ENCODE measurements at regions not wholly inside any gene's neighbourhood (a gene's known extent, or its start where the extent isn't known, plus 50 kb on each side); places are given as distances from the start of the nearest gene placed in this dataset.

GRCh38 chr1:163664671-163665335 lies 343.0 kb downstream of the NUF2 start:
- DNase-seq = no peak

GRCh38 chr1:163668472-163668871 lies 346.7 kb downstream of the NUF2 start:
- DNase-seq = no peak

- DNase-seq = no peak
Measured at GRCh38 chr1:163670989-163671757, 349.4 kb downstream of the NUF2 start.

- no peak for DNase-seq
Measured at GRCh38 chr1:163672976-163673758, 351.4 kb downstream of the NUF2 start.

GRCh38 chr1:163673759-163674151 lies 352.0 kb downstream of the NUF2 start:
- DNase-seq = no peak

DNA sequence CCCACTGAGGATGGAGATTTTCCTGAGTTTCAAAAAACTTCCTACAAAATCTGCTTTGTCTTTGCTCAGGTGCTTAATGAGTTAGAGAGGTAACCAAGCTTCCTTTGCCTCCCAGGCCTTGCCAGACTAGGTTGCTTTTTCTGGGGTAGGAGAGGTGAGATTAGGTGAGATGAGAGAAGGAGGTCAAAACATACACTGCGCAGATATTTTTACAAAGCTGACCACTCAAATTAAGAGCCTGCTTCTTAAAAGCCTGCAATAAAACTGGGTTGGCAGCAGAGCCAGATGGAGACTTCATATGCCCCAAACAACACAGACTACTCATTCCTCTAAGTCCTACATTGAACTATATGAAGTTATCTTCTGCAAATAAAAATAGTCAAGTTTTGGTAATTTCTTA lies 352.5 kb downstream of the NUF2 start:
- DNase-seq = no peak

GRCh38 chr1:163684785-163685184 lies 363.0 kb downstream of the NUF2 start:
- no peak for DNase-seq

- no peak for DNase-seq
Measured at GRCh38 chr1:163692266-163692665, 370.5 kb downstream of the NUF2 start.

DNA sequence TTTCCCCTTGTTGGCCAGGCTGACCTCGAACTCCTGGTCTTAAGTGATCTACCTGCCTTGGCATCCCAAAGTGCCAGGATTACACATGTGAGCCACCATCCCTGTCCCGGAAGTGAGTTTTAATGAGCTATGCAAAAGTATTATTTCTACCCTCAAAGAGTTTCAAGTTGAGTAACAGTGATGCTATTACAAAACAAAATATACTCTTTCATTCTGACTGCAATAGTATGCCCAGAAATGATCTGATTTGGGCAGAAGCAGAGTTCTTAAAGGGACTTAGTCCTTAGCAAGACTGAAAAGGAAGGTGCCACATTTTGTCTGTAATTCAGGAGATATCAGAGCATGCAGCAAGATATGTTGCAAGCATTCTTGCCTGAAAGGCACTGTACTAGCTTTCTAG lies 375.4 kb downstream of the NUF2 start:
- no peak for DNase-seq

DNA sequence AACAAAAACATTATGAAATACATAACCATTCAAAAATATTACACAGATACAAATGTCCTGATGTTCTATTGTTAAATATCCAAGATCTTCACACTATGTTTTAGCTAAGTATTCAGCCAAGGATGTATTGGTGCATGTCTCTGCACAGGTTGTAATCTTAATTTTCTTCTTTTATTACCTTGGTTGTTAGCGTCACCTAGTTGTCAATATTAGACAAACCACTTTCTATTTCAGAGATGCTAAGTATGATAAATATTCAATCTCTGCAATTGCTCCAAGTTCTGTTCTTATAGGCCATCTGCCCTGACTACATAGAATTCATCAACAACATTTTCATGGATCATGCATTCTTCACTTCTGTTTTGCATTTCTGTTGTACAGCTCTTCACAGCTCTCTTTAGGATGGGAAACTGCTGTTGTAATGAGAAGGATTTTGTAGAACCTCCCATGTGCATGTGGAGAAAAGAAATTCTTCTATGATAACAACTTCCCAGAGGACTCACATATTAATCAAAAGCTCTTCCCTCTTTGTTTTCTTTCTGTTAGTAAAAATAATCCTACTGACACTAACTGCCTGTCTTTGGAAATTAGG lies 380.1 kb downstream of the NUF2 start:
- no peak for DNase-seq

DNA sequence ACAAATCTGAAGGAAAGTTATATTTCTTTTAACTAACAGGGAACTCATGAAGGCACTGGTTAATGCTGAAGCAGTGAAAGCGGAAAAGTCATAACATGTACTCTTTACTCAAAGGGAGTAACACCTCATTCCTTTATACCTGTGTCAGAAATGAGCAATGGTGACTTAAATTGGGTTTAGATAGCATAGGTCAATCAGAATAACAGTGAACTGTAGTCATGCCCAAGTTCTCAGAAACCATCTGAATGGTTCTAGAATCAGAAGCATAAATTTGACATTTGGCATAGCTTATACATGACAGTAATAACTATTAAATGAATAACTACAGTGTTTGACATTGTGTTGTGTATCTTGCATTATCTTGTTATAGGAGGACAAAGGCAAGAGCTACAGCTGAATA lies 382.0 kb downstream of the NUF2 start:
- DNase-seq = no peak

GRCh38 chr1:163706915-163707314 lies 385.2 kb downstream of the NUF2 start:
- no peak for DNase-seq

DNA sequence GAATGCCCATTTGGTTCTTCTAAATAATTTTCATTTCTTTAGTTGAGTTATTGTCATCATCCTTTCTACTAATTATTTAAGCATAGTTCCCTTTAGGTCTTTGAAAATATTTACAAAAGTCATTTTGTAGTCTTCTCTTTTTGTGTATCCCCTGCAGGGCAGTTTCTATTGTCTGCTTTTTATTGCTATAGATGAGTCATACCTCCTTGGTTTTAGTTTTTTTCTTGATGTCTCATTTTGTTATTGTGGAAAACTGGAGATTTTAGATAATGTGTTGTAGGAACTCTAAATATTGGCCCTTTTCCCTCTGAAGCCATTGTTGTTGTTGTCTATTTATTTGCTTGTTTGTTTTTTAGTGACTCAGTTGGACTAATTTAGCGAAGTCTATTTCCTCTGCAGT lies 387.9 kb downstream of the NUF2 start:
- DNase-seq = no peak

DNA sequence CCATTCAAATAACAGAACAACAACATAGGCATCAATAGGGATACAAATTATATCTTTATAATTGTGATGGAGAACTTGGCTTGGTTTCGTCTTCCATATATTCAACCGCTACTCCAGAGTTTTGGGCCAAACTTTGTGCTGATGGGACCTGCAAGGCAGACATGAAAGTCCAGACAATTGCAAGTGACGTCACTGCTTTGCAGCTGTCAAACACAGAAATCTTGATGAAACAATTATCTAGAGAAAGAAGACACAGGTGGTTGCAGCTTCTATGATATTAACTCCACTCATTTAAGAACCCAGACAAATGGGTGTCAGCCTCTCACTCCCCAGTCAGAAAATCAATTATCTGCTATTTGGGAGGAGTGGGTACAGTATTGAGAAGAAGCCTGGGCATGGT lies 390.6 kb downstream of the NUF2 start:
- DNase-seq = no peak

GRCh38 chr1:163720294-163720693 lies 398.5 kb downstream of the NUF2 start:
- no peak for DNase-seq

- no peak for DNase-seq
Measured at GRCh38 chr1:163725551-163725950, 403.8 kb downstream of the NUF2 start.

DNA sequence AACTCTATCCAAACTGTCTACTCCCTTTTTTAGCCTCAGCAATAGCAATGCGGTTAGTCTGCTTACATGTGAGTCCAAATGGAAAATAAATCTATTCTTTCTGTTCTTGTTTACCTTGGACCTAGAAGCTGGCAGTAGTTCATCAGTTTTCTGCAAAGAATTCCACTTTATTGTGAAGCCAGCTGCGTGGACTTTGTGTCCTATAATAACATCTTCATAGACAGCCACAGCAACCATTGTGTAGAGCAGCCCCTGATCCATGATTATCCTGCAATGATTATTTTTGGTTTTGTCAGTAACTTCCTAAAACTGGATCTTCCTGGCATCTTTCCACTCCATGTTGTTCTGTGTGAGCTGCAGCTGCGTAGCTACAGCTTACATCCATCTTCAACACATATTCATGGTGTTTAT lies 408.7 kb downstream of the NUF2 start:
- DNase-seq = no peak

DNA sequence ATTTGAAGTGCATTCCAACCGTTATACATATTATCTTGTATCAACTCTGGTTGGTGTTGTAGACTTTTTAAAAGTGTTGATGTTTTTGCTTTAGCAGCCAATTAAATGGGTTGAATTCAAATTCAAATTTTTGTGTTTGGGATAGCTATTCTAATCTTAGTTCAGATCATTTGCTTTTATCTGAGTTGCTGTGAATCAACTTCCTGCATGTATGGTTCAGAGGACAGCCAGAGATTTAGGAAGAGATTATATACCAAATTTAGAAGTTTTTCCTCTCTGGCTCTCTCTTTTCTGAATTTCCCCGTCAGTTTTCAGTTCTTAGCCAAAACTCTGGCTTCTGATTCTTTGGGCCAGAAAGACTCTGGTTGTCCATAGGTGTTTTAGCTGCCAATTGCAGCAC lies 415.5 kb downstream of the NUF2 start:
- no peak for DNase-seq

DNA sequence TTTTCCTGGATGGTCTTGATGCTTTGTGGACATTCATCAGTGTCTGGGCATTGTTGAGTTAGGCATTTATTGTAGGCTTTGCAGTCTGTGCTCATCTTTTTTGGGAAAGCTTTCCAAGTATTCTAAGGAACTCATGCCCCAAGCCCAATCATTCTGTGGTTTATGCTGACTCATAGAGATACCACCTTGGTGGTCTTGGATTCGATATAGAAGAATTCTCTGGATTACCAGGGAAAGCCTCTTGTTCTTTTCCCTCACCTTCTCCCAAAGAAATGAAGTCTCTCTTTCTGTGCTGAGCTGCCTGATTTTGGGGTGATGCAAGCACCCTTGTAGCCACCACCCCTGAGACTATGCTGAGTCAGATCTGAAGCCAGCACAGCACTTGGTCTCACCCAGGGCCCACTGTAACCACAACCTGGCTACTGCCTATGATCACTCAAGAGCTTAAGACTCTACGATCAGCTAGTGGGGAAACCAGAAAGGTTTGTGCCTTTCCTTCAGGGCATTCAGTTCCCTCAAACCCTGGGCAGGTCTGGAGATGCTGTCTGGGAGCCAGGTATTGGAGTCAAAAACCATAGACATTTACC lies 422.6 kb downstream of the NUF2 start:
- DNase-seq = no peak

GRCh38 chr1:163745204-163745603 lies 423.4 kb downstream of the NUF2 start:
- no peak for DNase-seq

DNA sequence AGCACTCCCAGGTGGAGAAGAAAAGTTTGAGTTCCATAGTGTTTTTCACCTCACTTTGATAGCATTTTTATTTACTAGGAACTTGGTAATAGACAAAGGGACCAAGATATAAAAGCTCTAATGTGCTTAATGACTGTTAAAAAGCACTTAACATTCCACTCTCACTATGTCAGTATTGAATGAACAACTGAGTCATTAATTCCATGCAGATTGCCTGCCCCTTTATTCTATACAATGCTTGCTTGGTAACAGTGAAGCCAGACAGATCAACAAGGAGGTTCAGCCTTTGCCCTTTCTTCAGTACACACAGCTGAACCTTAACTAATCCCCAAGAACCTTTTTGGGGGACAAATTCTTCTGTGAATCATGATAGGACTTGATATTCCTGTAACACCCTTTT lies 425.5 kb downstream of the NUF2 start:
- no peak for DNase-seq

- DNase-seq = no peak
Measured at GRCh38 chr1:163747855-163748254, 426.1 kb downstream of the NUF2 start.

Data from CD4-positive, alpha-beta T cell treated with Interleukin-17A for 4 hours (primary cell).